ENCODE measurements at regions not wholly inside any gene's neighbourhood (a gene's known extent, or its start where the extent isn't known, plus 50 kb on each side); places are given as distances from the start of the nearest gene placed in this dataset.

DNA sequence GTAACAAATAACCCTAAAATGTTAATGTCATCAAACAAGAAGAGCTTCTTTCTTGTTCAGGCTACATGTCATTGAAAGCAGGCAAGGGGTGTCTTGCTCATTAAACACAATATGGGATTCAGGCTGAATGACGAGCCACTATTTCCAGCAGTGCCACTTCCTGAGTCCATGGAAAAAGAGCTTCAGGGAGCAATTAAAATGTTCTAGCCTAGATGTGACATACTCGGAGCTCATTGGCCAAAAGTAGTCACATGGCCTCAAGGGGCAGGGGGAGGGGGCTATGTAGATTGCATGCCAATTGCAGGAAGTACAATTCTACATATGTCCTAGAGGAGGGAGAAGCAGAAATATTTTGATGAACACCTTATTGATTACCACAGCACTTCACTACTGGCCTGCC lies 685.3 kb upstream of the ADGRL2 start:
- no peak overlapping the region for H3K4me3 ChIP-seq (ENCODE audit: low read length)
- H3K4me2 ChIP-seq (ENCODE audit: low read length): no peak overlapping the region
- no peaks in the 10 kb centered on the region for H3K9me2 ChIP-seq (ENCODE audit: insufficient read depth, low read length)
- H3K27ac ChIP-seq (ENCODE audit: low read length): no peak overlapping the region
- TF ChIP-seq RAD21 (conservative IDR thresholded peaks at IDR 0.05) (no peak), MXI1 (conservative IDR thresholded peaks at IDR 0.05; ENCODE audit: poor library complexity, severe bottlenecking) (no peak), EP300 (conservative IDR thresholded peaks at IDR 0.05; ENCODE audit: poor library complexity, severe bottlenecking) (no peak), POLR2AphosphoS5 (IDR thresholded peaks at IDR 0.05) (no peak), EZH2 (IDR thresholded peaks at IDR 0.05; ENCODE audit: borderline replicate concordance, insufficient read depth, low read length, poor library complexity, severe bottlenecking) (no peak), REST (IDR thresholded peaks at IDR 0.05; ENCODE audit: borderline replicate concordance) (no peak), SMC3 (conservative IDR thresholded peaks at IDR 0.05; ENCODE audit: poor library complexity) (no peak), TAF1 (IDR thresholded peaks at IDR 0.05; ENCODE audit: low read depth) (no peak)
- TF ChIP-seq, protein P1, sequence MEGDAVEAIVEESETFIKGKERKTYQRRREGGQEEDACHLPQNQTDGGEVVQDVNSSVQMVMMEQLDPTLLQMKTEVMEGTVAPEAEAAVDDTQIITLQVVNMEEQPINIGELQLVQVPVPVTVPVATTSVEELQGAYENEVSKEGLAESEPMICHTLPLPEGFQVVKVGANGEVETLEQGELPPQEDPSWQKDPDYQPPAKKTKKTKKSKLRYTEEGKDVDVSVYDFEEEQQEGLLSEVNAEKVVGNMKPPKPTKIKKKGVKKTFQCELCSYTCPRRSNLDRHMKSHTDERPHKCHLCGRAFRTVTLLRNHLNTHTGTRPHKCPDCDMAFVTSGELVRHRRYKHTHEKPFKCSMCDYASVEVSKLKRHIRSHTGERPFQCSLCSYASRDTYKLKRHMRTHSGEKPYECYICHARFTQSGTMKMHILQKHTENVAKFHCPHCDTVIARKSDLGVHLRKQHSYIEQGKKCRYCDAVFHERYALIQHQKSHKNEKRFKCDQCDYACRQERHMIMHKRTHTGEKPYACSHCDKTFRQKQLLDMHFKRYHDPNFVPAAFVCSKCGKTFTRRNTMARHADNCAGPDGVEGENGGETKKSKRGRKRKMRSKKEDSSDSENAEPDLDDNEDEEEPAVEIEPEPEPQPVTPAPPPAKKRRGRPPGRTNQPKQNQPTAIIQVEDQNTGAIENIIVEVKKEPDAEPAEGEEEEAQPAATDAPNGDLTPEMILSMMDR (IDR thresholded peaks at IDR 0.05; ENCODE audit: poor library complexity, severe bottlenecking): no peak
- no peaks in the 10 kb centered on the region for H3K36me3 ChIP-seq (ENCODE audit: insufficient read depth, low read length)
- no peak overlapping the region for H3K9ac ChIP-seq (ENCODE audit: low read length)
- no peaks in the 10 kb centered on the region for H4K20me1 ChIP-seq (ENCODE audit: insufficient read depth)
- H3K9me3 ChIP-seq (ENCODE audit: low read length): no peaks in the 10 kb centered on the region
- no peaks in the 10 kb centered on the region for H3K27me3 ChIP-seq (ENCODE audit: insufficient read depth, low read depth, low read length)
- no peaks in the 10 kb centered on the region for H3K79me2 ChIP-seq (replicated peaks; ENCODE audit: insufficient read depth, low read length)
- no peaks in the 10 kb centered on the region for H3F3A ChIP-seq (ENCODE audit: insufficient read depth, low read length, poor library complexity, severe bottlenecking)
- H2AFZ ChIP-seq (ENCODE audit: low read depth, low read length): no peak overlapping the region

DNA sequence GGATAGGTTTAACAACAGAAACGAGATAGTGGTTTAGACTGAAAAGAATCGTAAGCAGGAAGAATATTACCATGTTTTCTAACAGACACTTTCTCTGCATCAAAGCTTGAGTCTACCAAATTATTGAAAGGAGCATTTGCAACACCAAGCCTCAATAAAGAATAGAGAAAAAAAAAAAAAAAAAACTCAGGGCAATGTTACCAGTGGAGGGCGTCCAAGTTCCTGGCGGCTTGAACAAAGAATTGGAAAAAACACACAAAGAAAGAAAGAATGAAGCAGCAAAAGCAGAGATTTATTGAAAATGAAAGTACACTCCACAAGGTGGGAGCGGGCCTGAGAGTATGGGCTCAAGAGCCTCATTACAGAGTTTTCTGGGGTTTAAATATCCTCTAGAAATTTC lies 686.5 kb upstream of the ADGRL2 start:
- Histone ChIP-seq H3K27ac (ENCODE audit: low read length) (no peak overlapping the region), H3K4me2 (ENCODE audit: low read length) (no peak overlapping the region), H3K79me2 (replicated peaks; ENCODE audit: insufficient read depth, low read length) (no peaks in the 10 kb centered on the region), H3F3A (ENCODE audit: insufficient read depth, low read length, poor library complexity, severe bottlenecking) (no peaks in the 10 kb centered on the region), H3K9ac (ENCODE audit: low read length) (no peak overlapping the region), H4K20me1 (ENCODE audit: insufficient read depth) (no peaks in the 10 kb centered on the region), H3K9me2 (ENCODE audit: insufficient read depth, low read length) (no peaks in the 10 kb centered on the region), H3K4me3 (ENCODE audit: low read length) (no peak overlapping the region), H3K27me3 (ENCODE audit: insufficient read depth, low read depth, low read length) (no peaks in the 10 kb centered on the region), H3K36me3 (ENCODE audit: insufficient read depth, low read length) (no peaks in the 10 kb centered on the region), H3K9me3 (ENCODE audit: low read length) (no peaks in the 10 kb centered on the region), H2AFZ (ENCODE audit: low read depth, low read length) (no peak overlapping the region)
- TF ChIP-seq TAF1 (IDR thresholded peaks at IDR 0.05; ENCODE audit: low read depth): no peak
- TF ChIP-seq POLR2AphosphoS5 (IDR thresholded peaks at IDR 0.05): no peak
- no peak for TF ChIP-seq SMC3 (conservative IDR thresholded peaks at IDR 0.05; ENCODE audit: poor library complexity)
- TF ChIP-seq MXI1 (conservative IDR thresholded peaks at IDR 0.05; ENCODE audit: poor library complexity, severe bottlenecking): no peak
- TF ChIP-seq RAD21 (conservative IDR thresholded peaks at IDR 0.05): no peak
- TF ChIP-seq, protein P1 (IDR thresholded peaks at IDR 0.05; ENCODE audit: poor library complexity, severe bottlenecking): no peak
- TF ChIP-seq REST (IDR thresholded peaks at IDR 0.05; ENCODE audit: borderline replicate concordance): no peak
- no peak for TF ChIP-seq EZH2 (IDR thresholded peaks at IDR 0.05; ENCODE audit: borderline replicate concordance, insufficient read depth, low read length, poor library complexity, severe bottlenecking)
- TF ChIP-seq EP300 (conservative IDR thresholded peaks at IDR 0.05; ENCODE audit: poor library complexity, severe bottlenecking): no peak

All from neural cell (in vitro differentiated cells).